Fibroblast of lung (primary cell): ENCODE measurements at regions not wholly inside any gene's neighbourhood (a gene's known extent, or its start where the extent isn't known, plus 50 kb on each side); places are given as distances from the start of the nearest gene placed in this dataset.

Experiments
- DNase-seq, 2 donors: peaks; one replicate each; pipeline versions ENCODE4 v3.0.0 to v3.0.0-alpha.2; 2010; ENCODE audit warnings: low read depth in 2 of 2
- H2AFZ ChIP-seq: 2 replicates; pipeline ENCODE4 v1.5.1; 2012; ENCODE audit warnings: low read length, control low read depth, inconsistent platforms
- H3K27ac ChIP-seq: 2 replicates; pipeline ENCODE4 v1.5.1; 2011; ENCODE audit warnings: low read length, control low read depth; ENCODE audit not compliant: insufficient read depth
- H3K27me3 ChIP-seq: 2 replicates; pipeline ENCODE4 v1.5.1; 2011; ENCODE audit warnings: mild to moderate bottlenecking, low read length; ENCODE audit not compliant: control insufficient read depth, insufficient read depth
- H3K36me3 ChIP-seq: 2 replicates; pipeline ENCODE4 v1.5.1; 2011; ENCODE audit warnings: low read length; ENCODE audit not compliant: control insufficient read depth, insufficient read depth
- H3K4me1 ChIP-seq: 2 replicates; pipeline ENCODE4 v1.5.1; 2011; ENCODE audit warnings: low read length; ENCODE audit not compliant: control insufficient read depth, insufficient read depth; ENCODE audit errors: extremely low read depth
- H3K4me2 ChIP-seq: 2 replicates; pipeline ENCODE4 v1.5.1; 2011; ENCODE audit warnings: low read length, control low read depth; ENCODE audit not compliant: insufficient read depth; ENCODE audit errors: extremely low read depth
- H3K4me3 ChIP-seq, 4 experiments: fragments of 200-600 bp in 1 of 4; sonication (generic) in 1 of 4; replicated peaks in 1 of 4; 2 replicates each; pipeline ENCODE4 v1.5.1; 2011 to 2016; ENCODE audit warnings: low read length in 4 of 4, low read depth in 3 of 4, mild to moderate bottlenecking in 3 of 4, control low read depth in 2 of 4, inconsistent platforms in 1 of 4, mixed read lengths in 1 of 4; ENCODE audit not compliant: insufficient read depth in 1 of 4; ENCODE audit errors: control extremely low read depth in 1 of 4
- H3K79me2 ChIP-seq: 2 replicates; pipeline ENCODE4 v1.5.1; 2012; ENCODE audit warnings: mild to moderate bottlenecking, low read length, inconsistent platforms; ENCODE audit not compliant: control insufficient read depth, insufficient read depth
- H3K9ac ChIP-seq: 2 replicates; pipeline ENCODE4 v1.5.1; 2011; ENCODE audit warnings: mild to moderate bottlenecking, low read length, control low read depth; ENCODE audit not compliant: insufficient read depth
- H3K9me3 ChIP-seq: 2 replicates; pipeline ENCODE4 v1.5.1; 2012; ENCODE audit warnings: low read depth, low read length; ENCODE audit not compliant: control insufficient read depth, insufficient read depth
- H4K20me1 ChIP-seq: 2 replicates; pipeline ENCODE4 v1.5.1; 2011; ENCODE audit warnings: low read length; ENCODE audit not compliant: control insufficient read depth, insufficient read depth; ENCODE audit errors: extremely low read depth
- CTCF ChIP-seq, 2 donors: IDR thresholded peaks in 1 of 2; conservative IDR thresholded peaks in 1 of 2; 1 replicate in 1 of 2; 2 replicates in 1 of 2; pipeline ENCODE4 v1.5.1; 2011 to 2012; ENCODE audit warnings: low read length in 2 of 2, control low read depth in 1 of 2, inconsistent platforms in 1 of 2, low read depth in 1 of 2, mild to moderate bottlenecking in 1 of 2
- EZH2 ChIP-seq: IDR thresholded peaks from 2 replicates; pipeline ENCODE4 v1.5.1; 2012; ENCODE audit warnings: low read length, control low read depth, mild to moderate bottlenecking; ENCODE audit errors: missing control alignments

- TF ChIP-seq CTCF (conservative IDR thresholded peaks at IDR 0.05 in 1 of 2, IDR thresholded peaks at IDR 0.05 in 1 of 2; ENCODE audit: low read depth in 1 of 2, low read length in 2 of 2), result no peak
- no peak for TF ChIP-seq EZH2
- no peak overlapping the region for H3K4me3 ChIP-seq
- no peaks in the 10 kb centered on the region for H4K20me1 ChIP-seq
- no peaks in the 10 kb centered on the region for H3K79me2 ChIP-seq
- H2AFZ ChIP-seq, result no peak overlapping the region
- H3K27me3 ChIP-seq, result no peaks in the 10 kb centered on the region
- H3K9ac ChIP-seq, result no peak overlapping the region
- DNase-seq, result no peak
- H3K27ac ChIP-seq, result no peak overlapping the region
- no peaks in the 10 kb centered on the region for H3K4me1 ChIP-seq
- H3K9me3 ChIP-seq, result no peaks in the 10 kb centered on the region
- no peak overlapping the region for H3K4me2 ChIP-seq
- no peaks in the 10 kb centered on the region for H3K36me3 ChIP-seq
Observed at GRCh38 chr16:54231919-54232318, 54.7 kb downstream of the IRX3 start.

- Histone ChIP-seq H3K36me3 (no peaks in the 10 kb centered on the region), H3K4me3 (no peak overlapping the region), H3K27ac (no peak overlapping the region), H3K4me1 (no peaks in the 10 kb centered on the region), H4K20me1 (no peaks in the 10 kb centered on the region), H3K79me2 (no peaks in the 10 kb centered on the region), H2AFZ (no peak overlapping the region), H3K27me3 (no peaks in the 10 kb centered on the region), H3K4me2 (no peak overlapping the region), H3K9me3 (no peaks in the 10 kb centered on the region), H3K9ac (no peak overlapping the region)
- TF ChIP-seq CTCF (conservative IDR thresholded peaks at IDR 0.05 in 1 of 2, IDR thresholded peaks at IDR 0.05 in 1 of 2; ENCODE audit: low read depth in 1 of 2, low read length in 2 of 2), result no peak
- no peak for TF ChIP-seq EZH2
- DNase-seq, result no peak
Observed at GRCh38 chr16:54231336-54231735, 55.3 kb downstream of the IRX3 start.

- Histone ChIP-seq H3K9ac (no peak overlapping the region), H3K4me1 (no peaks in the 10 kb centered on the region), H4K20me1 (no peaks in the 10 kb centered on the region), H3K4me2 (no peak overlapping the region), H3K9me3 (no peaks in the 10 kb centered on the region), H3K4me3 (no peak overlapping the region), H3K79me2 (no peaks in the 10 kb centered on the region), H3K27ac (no peak overlapping the region), H3K36me3 (no peaks in the 10 kb centered on the region), H2AFZ (no peak overlapping the region), H3K27me3 (no peaks in the 10 kb centered on the region)
- no peak for DNase-seq
- no peak for TF ChIP-seq CTCF (conservative IDR thresholded peaks at IDR 0.05 in 1 of 2, IDR thresholded peaks at IDR 0.05 in 1 of 2; ENCODE audit: low read depth in 1 of 2, low read length in 2 of 2)
- no peak for TF ChIP-seq EZH2
Observed at GRCh38 chr16:54228325-54228724, 58.3 kb downstream of the IRX3 start.
